GM21360 (cell line): ENCODE measurements at regions not wholly inside any gene's neighbourhood (a gene's known extent, or its start where the extent isn't known, plus 50 kb on each side); places are given as distances from the start of the nearest gene placed in this dataset.
"Not testable (repeated sequence)": the region's sequence is repeated elsewhere in the genome, so short reads cannot be mapped to it uniquely, and the experiment has no call there.

ENCODE experiments used
- ATAC-seq: cut with Tn5 transposase; IDR thresholded peaks from one replicate; pipeline ENCODE4 v1.9.1; 2021; ENCODE audit warnings: mild to moderate bottlenecking, moderate library complexity; ENCODE audit not compliant: unreplicated experiment

GRCh38 chrX:76996641-76997040 is 450.5 kb upstream of the FGF16 start:
- no peak for ATAC-seq

DNA sequence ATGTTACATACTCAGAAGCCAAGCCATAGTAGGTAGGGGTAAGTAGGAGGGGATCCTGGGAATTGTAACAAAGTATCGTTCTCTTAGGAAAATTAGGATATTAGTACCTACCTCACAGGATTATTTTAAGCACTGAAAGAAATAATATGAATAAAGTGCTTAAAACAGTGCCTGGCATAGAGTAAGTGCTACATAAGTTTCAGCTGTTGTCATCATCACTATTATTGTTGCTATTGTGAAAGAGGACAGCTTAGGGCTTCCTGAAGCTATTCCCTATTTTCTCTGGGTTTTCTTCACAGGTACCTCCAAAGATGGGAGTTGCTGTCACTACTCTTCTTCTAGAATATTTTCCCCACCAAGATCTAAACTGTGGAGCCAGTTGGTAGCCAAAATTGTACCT is 443.7 kb upstream of the FGF16 start:
- ATAC-seq: no peak

DNA sequence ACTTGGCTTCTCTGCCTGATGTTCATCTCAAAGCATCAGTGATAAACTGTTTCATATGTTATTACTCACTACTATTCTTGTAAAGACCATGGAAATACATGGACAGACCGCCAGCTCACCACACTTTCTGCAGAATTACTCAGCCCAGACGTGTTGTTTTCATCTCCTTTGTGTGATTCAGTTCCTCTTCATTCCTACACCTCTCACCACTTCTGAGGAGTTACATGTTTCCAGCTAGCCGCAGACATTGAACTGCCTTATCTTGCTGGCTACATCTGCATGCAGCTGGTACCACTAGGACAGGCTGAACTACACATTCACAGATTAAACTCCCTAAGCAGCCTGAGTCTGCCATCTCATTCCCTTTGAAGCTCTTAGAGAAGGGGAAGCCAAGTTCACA is 443.2 kb upstream of the FGF16 start:
- ATAC-seq: no peak

- no peak for ATAC-seq
Measured at GRCh38 chrX:77009691-77010090, 437.5 kb upstream of the FGF16 start.

DNA sequence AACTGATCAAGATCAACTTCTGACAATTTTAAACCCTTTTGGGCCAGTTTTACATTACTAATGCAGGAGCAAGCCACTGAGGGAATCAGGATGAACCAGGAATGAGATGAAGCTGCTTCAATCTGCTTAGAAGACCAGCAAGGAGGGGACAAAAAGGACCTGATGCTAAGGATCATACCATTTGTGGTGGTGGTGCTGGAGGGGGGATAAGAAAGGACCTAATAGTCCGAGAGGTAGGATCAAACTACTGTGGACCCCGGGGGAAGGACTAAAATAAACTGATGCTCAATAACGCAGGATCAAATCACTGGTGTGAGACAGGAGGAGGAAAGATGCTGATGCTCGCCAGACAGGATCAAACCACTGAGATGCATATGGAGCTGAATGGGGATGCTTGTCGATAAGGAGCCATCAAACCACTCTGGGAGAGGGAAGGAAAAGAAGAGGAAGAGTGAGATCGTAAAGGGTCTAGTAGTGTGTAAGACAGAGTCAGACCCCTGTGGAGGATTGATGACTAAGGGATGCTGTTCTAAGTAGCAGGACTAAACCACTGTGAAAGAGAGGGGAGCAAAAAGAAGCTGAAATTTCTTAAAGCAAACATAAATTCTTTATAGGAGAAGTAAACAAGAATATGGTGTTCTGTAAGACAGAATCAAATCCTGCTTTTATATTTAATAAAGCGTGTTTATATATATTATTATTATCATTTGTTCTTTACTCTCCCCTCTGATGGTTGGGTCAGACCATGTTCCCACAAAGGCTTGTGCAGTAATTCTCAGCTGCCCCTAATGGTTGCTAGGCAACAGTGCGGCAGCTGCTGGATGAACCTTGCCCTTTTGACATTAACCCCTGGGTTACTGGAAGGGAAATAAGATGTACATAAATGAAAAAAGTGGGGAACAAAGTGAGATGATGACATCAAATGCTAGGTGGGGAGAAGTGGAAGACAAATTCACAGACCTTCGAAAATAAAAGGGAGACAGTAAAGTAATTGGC is 432.5 kb upstream of the FGF16 start:
- ATAC-seq: no peak

DNA sequence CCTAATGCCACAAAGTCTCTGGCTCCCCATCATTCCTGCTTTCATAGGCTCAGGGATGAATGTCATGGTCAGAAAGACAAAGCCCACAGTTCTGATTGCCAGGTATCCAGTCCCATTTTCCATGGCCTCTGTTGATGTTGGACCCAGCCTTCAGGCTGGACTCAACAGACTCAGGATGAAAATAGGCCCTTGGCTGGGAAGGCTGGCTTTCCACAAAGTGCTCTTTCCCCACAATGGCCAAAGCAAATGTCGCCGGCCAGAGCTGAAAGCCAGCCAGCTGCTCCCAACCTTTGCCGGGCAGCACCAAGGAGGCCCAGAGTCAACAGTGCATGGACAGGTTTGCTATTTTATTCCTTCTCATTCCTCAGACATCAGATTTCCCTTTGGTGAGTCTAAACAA is 430.1 kb upstream of the FGF16 start:
- ATAC-seq: no peak

- ATAC-seq: not testable (repeated sequence)
Measured at GRCh38 chrX:77046180-77046810, 400.9 kb upstream of the FGF16 start.

DNA sequence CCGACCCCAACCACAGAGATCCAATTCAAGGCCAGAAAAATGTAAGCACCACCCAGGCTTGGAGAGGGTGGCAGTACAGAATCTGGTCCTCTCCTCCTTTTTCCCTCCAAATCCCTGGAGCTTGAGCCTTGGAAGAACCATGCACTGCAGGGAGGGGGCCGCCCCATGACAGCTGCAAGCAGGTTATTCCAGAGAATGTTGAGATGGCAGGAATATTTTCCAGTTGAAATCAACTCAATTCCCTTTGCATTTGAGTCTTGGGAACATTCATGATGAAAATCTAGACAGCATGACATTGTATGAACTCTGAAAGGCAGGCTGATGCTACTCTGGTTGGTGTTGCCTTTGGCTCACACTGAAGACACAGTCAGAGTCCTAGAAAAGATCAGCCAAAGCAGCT is 386.6 kb upstream of the FGF16 start:
- ATAC-seq: no peak

DNA sequence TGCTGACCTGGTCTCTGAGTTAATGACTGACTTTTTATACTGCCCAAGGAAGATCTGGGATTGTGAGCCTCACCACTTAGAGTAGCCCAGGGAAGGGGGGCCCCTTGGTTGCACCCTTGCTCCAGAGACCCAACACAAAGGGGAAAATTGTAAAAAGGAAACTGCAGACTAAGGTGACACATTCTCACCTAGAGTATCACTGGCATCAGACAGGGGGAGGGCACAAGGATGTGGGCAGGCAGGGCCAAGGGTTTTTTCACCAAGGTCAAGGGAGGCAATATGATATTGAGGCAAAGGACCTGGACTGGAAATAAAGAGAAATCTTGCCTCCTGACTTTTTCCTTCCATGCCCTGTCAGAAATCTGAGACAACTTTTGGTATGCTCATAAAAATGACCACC is 386.2 kb upstream of the FGF16 start:
- no peak for ATAC-seq

DNA sequence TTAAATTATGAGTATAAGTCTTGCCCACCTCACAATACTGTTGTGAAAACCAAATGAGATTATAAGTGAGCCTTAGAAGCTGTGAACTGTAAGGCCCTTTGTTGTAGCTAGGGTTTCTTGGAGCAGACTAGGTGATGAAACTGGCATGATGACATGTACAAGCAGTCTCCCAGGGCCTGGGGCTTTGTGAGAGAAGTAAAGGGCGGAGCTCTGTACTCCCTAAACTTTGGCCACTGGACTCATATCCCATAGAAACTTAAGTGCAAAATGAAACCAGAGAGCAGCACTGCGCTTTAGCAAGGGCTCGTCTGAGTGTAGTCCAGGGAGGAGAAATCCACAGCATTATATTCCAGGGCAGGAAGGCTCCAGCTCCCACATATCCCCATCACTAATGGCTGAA is 385.6 kb upstream of the FGF16 start:
- ATAC-seq: no peak

DNA sequence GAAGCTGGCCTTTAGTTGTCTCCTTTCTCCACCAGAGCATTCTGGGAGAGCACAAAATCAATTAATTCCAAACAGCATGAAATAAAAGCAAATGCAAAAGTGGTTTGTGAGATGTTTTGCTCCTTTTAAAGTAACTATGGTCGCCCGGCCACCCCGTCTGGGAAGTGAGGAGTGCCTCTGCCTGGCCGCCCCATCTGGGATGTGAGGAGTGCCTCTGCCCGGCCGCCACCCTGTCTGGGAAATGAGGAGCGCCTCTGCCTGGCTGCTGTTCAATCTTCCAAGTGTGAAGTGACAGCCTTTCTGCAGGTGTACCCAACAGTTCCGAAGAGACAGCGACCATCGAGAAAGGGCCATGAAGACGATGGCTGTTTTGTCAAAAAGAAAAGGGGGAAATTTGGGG is 381.3 kb upstream of the FGF16 start:
- ATAC-seq: no peak

- no peak for ATAC-seq
Measured at GRCh38 chrX:77070202-77070918, 376.8 kb upstream of the FGF16 start.

DNA sequence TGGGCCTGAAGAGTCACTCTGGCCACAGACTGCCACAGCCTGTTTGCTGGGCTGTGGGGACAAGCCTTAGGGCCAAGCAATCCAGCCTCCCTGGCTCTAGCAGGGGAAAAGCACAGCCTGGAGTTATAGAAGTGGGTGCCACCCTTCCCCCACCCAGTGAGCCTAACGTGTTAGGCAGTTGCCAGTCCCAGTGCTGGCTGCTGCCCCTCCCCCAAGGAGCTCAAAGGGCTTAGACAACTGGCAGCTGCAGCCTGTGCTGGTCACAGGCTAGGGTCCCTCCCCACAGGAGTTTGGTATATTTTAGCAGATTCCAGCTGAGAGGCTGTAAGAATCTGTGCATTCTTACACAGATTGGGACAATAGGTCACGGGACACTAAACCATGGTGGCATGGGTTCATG is 370.3 kb upstream of the FGF16 start:
- no peak for ATAC-seq

DNA sequence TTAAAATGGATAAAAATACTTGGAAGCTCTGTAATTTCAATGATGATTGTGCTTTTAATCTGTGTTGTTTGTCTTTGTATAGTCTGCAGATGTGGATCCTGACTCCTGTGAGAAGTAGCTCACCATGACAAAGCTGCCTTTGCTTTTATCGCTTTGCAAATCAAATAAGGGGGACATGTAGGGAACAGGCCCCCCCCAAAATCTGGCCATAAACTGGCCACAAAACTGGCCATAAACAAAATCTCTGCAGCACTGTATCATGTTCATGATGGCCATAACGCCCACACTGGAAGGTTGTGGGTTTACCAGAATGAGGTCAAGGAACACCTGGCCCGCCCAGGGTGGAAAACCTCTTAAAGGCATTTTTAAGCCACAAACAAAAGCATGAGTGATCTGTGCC is 366.0 kb upstream of the FGF16 start:
- ATAC-seq: not testable (repeated sequence)

- no peak for ATAC-seq
Measured at GRCh38 chrX:77085372-77085771, 361.8 kb upstream of the FGF16 start.

DNA sequence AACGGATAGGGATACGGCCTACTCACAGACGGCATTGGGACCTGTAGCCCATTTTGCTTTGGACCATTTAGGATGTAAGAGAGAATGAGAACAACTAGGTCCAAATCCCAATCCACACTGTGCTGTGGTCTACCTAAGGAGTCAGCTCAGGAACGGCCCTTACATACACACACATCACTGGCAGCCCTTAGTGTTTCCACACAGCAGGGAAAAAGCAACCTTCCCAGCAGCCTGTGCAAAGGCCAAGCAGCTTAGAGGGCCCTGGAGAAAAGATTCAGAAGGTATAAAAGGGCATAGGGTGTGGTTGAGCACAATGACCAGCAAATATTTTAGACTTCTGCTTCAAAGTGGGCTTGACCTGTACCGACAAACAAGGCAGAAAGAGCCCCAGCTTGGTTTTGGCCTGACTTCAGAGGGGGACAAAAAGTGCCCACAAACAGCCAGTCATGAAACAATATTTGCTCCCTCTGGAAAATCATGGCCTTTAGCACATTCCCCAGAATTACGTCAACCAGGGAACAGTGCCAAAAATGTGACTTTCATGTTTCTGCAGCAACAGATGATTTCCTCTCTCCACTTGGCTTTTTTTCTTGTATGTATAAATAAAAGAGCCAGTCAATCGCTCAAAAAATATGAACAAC is 359.5 kb upstream of the FGF16 start:
- ATAC-seq: no peak

GRCh38 chrX:77088233-77088632 is 359.0 kb upstream of the FGF16 start:
- ATAC-seq: no peak

DNA sequence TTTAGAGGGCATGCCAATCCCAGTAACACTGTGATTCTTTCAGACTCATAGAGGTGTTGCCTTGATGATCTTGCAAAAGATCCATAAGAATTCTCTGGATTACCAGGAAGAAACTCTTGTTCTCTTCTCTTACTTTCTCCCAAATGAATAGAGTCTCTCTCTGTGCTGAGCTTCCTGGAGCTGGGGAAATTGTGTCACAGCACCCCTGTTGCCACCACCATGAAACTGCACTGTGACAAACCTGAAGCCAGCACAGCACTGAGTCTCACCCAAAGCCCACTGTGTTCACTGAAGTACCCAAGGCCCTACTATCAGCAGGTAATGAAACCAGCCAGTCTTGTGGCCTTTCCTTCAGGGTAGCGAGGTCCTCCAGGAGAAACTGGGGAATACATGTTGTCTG is 332.7 kb upstream of the FGF16 start:
- ATAC-seq: no peak

- ATAC-seq: no peak
Measured at GRCh38 chrX:77118686-77119085, 328.5 kb upstream of the FGF16 start.

DNA sequence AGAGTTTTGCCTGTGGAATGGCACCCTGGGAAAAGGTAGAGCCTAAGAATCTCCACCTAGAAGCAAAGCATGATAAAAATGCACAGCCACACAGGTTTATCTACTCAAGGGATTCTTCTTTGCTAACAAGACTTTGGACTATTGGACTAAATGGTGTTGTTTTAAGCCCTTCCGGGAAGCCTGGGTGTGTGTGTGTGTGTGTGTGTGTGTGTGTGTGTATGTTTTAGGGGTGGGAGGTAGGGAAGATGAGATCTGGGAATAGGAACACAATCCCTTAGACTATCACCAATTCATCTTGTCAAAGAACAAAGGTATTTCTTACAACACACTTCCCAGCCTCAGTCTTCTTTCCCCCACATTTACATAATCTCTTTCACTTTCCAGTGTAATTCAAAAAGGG is 327.5 kb upstream of the FGF16 start:
- no peak for ATAC-seq

DNA sequence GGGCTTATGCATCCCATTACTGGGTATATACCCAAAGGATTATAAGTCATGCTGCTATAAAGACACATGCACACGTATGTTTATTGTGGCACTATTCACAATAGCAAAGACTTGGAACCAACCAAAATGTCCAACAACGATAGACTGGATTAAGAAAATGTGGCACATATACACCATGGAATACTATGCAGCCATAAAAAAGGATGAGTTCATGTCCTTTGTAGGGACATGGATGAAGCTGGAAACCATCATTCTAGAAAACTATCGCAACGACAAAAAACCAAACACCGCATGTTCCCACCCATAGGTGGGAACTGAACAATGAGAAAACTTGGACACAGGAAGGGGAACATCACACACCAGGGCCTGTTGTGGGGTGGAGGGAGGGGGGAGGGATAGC is 323.3 kb upstream of the FGF16 start:
- ATAC-seq: not testable (repeated sequence)
